Ramos (cell line): ENCODE measurements at regions not wholly inside any gene's neighbourhood (a gene's known extent, or its start where the extent isn't known, plus 50 kb on each side); places are given as distances from the start of the nearest gene placed in this dataset.

Experiments
- in situ Hi-C: fragments of 300-500 bp; cut with MboI; formaldehyde crosslinking; loops from one replicate; pipeline ENCODE4 v1.14.3; 2022; ENCODE audit warnings: low sequenced_read_pairs; ENCODE audit not compliant: unreplicated experiment

GRCh38 chr16:5432166-5432565 lies 334.6 kb upstream of the EEF2KMT start:
- in situ Hi-C loops = no loop called here

GRCh38 chr16:5430598-5430997 lies 333.0 kb upstream of the EEF2KMT start:
- in situ Hi-C loops = no loop called here

DNA sequence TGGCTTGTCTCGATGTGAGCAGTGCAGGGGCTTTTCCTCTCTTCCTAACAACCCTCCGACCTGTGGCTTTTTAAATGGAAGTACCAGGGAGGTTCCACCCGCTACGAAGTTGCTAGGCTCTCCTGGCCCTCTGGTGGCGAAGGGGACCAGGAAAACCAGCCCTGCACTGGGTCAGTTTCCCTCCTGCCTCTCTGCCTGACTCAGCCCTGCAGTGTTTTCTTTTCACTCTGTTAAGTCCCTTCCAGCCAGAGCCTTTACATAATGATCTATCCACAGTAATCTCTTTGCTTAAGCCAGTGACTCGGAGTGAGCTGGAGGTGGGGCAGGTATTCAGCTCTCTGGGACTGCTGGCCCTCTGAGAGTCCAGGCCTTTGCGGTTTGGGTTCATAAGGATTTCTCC lies 331.3 kb upstream of the EEF2KMT start:
- in situ Hi-C loops = no loop called here

DNA sequence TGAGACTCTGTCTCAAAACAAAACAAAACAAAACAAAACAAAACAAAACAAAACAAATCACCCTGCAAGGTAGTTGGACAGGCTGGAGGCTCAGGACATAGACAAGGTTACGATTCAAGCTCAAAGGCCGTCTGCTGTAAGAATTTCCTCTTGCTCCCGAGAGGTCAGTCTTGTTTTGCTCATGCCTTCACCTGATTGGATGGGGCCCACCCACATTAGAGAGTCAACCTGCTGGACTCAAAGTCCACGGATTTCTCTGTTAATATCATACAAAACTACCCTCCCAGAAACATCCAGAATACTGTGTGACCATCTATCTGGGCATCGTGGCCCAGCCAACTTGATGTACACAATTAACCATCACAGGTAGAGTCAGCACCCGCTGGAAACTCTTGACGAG lies 330.0 kb upstream of the EEF2KMT start:
- in situ Hi-C loops = no loop called here

- in situ Hi-C loops = no loop called here
Observed at GRCh38 chr16:5422643-5423496, 325.3 kb upstream of the EEF2KMT start.

GRCh38 chr16:5422047-5422446 lies 324.5 kb upstream of the EEF2KMT start:
- in situ Hi-C loops = no loop called here

DNA sequence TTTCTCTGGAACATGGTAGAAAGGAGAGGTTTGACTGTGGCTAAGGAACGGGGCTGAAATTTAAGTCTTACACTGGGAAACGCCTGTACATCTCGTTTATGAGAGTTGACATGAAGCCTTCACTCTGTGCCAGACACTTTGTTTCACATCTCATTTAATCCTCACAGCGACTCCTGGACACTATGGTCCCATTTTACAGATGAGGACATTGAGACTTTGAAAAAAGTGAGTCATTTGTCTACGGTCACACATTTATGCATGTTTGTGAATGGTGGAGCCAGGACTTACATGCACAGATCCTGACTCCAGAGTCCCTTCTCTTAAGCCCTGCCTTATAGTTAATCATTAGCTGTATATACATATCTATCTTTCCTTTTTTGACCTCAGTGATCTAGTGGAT lies 318.4 kb upstream of the EEF2KMT start:
- in situ Hi-C loops = no loop called here

GRCh38 chr16:5415123-5415522 lies 317.5 kb upstream of the EEF2KMT start:
- in situ Hi-C loops = no loop called here

DNA sequence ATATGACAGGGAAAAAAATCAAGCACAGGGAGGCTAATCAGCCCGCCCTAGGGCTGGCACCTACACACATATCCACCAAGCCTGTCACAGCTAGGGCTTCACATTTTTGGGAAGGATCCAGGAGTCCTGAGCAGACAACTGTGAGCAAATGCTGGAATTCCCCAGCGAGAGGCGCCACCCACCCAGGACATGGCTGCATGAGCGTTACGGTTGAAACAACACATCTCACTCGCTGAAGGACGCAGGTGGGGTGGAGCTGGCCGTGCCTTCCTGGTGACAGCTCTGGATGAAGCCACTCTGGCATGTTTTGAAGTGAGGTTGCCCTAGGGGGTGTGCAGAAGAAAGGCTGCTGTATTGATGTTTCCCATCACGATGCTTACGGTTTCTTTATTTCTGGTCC lies 315.1 kb upstream of the EEF2KMT start:
- in situ Hi-C loops = no loop called here

- in situ Hi-C loops = no loop called here
Observed at GRCh38 chr16:5398203-5398602, 300.6 kb upstream of the EEF2KMT start.

DNA sequence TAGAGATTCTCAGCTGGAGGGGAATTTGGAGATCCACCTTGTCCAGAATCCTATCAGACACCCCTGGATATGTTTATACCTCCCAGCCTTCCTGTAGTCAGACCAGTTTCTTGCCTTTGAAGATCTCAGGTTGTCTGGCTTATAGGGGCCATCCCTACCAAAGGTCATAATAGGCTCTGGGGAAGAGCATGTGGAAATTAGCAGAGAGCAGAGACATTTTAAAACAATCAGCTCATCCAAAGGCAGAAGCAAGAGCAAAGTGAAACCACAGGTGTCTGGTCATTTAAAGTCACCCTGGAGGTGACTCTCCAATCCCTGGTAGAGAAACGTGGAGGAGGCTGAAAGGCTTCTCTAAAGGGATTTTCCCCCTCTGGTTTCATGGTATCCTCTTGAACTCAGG lies 299.3 kb upstream of the EEF2KMT start:
- in situ Hi-C loops = no loop called here

DNA sequence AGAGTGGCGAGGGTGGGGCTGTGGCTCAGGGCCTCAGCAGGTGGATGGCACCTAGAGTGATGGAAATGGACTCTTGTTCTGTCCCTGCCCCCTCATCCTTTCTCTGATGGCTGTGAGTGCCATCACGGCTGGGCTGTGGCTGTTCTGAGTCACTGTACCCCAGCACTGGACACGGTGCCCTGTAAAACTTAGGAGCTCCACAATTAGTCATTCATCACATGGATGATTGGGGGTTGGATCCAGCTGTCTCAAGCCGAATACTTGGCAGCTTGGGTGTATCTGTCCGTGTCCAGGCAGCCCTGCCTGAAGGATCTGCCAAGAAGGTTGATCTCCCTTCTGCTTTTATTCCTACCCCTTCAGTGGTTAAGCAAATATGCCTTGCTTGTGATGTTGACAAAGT lies 295.5 kb upstream of the EEF2KMT start:
- in situ Hi-C loops = no loop called here

GRCh38 chr16:5386989-5387388 lies 289.4 kb upstream of the EEF2KMT start:
- in situ Hi-C loops = no loop called here

- in situ Hi-C loops = no loop called here
Observed at GRCh38 chr16:5385811-5386210, 288.2 kb upstream of the EEF2KMT start.

DNA sequence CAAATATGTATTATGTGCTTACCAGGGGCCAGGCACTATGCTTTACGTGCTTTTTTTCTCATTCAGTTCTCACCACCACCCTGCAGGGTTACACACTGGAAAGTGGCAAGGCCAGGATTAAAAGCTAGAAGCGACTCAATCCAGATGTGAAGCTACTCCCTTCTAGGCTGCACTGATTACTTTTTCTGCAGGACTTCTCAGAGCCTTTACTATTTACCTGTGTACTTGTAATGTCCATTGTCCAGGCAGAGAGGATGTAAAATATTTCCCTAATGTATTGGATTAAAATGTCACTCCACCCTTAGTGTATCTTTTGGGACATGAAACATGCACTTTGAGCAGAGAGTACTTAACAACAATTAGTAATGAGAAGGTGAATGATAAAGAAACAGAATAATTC lies 287.5 kb upstream of the EEF2KMT start:
- in situ Hi-C loops = no loop called here

GRCh38 chr16:5383737-5384136 lies 286.1 kb upstream of the EEF2KMT start:
- in situ Hi-C loops = no loop called here

GRCh38 chr16:5382484-5382883 lies 284.9 kb upstream of the EEF2KMT start:
- in situ Hi-C loops = no loop called here

DNA sequence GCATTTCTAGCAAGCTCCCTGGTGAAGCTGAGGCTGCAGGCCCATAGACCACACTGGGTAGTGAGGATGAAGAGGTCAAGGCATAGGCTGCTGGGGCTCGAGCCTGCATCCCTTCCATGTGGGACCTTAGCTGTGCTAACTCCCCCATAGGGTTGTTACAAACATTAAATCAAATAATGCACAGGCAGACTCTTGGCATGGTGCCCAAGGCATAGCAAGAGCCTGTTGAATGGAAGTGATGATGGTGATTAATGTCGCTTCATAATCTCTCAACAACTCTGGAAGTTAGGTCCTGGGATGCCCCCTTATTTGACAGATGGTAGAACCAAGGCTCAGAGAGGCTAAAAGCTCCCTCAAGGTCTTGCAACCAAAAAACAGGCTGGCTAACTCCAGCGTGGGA lies 283.9 kb upstream of the EEF2KMT start:
- in situ Hi-C loops = no loop called here

- in situ Hi-C loops = no loop called here
Observed at GRCh38 chr16:5379954-5380353, 282.4 kb upstream of the EEF2KMT start.

DNA sequence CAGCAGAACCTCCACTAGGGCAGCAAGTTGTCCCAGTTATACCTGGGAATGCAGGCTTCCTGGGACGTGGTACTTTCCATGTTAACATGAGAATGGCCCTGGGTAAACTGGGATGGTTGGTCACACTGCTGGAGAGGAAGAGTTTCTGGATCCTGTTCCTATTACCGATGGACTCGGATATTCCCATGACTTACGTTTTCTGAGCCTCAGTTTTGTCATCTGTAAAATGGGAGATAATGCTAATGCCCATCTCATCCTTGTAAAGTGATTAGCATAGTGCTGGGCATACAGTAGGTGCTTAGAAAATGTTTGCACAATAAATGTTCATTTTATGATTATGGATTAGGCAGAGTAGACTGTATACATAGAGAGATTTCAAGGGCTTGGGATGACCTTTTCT lies 280.9 kb upstream of the EEF2KMT start:
- in situ Hi-C loops = no loop called here

DNA sequence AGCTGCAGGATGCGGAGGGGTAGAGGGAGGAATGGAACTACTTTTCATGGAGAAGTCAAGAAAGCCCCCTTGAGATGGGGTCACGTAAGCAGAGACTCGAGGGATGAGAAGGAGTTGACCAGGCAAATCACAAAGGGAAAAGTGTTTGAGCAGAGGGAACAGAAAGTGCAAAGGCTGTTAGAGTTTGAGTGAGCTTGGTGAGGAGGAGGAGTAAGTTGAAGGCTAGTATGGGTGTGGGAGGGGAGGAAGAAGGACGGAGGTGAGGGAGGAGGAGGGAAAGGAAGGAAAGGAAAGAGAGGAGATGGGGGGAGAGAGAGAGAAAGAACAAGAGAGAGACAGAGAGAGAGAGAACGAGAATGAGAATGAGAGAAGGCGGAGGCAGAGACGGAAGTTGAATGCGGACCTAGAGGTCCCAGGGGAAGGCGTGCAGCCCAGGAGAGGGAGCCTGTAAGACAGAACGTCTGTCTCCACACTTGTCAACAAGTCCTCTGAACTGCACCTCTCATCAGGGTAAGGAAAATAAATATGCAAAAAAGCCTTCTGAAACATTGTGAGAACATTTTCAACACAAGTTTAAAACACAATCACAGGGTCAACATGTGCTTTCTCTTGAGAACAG lies 279.8 kb upstream of the EEF2KMT start:
- in situ Hi-C loops = no loop called here

DNA sequence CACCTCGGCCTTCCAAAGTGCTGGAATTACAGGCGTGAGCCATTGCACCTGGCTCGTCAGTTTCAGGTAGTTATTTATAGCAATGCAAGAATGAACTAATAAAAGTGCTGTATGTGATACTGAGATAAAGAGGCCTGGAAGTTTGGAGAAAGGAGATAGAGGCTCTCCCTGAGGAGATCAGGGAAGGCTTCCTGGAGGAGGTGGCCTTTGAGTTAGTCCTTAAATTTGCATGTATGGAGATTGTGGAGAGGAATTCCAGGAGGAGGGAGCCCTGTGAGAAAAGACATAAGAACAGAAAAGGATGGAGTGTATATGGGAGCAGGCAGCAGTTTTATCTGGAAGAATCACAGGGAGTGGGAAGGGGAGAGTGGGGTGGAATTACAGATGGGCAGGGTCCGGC lies 276.6 kb upstream of the EEF2KMT start:
- in situ Hi-C loops = no loop called here
